Upper lobe of left lung (tissue), 4 donors: ENCODE measurements at regions not wholly inside any gene's neighbourhood (a gene's known extent, or its start where the extent isn't known, plus 50 kb on each side); places are given as distances from the start of the nearest gene placed in this dataset.

ENCODE experiments used
- POLR2AphosphoS5 ChIP-seq, 2 donors: sonication (generic); formaldehyde crosslinking; IDR thresholded peaks; one replicate each; pipeline ENCODE4 v1.5.1; 2017; ENCODE audit warnings: antibody characterized with exemption in 2 of 2
- TF ChIP-seq, protein P1 (sequence below), 6 experiments: fragments of 450-650 bp in 4 of 6; fragments of 200-600 bp in 2 of 6; sonication (generic) in 2 of 6; IDR thresholded peaks; one replicate each; pipeline ENCODE4 v1.5.1; 2016 to 2019; ENCODE audit warnings: antibody characterized with exemption in 6 of 6

DNA sequence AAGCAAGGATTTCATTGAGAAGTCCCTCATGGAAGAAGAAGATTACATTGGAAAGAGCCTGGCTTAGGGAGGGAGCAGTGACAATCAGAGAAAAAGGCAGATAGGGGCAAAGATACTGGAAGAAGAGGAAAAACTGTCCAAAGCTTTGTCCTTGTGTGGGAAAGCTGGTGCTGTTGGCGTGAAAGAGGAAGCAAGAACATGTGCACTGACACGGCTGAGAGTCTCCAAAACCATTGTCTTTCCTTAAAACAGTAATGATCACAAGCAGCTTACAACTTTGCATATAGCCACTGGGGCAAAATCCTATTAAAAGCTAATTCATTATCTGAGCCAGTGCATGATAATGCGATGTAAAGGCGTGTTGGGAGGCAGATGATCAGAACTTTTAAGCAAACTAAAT lies 85.1 kb upstream of the ESR1 start:
- TF ChIP-seq POLR2AphosphoS5 (IDR thresholded peaks at IDR 0.05): no peak
- TF ChIP-seq, protein P1, sequence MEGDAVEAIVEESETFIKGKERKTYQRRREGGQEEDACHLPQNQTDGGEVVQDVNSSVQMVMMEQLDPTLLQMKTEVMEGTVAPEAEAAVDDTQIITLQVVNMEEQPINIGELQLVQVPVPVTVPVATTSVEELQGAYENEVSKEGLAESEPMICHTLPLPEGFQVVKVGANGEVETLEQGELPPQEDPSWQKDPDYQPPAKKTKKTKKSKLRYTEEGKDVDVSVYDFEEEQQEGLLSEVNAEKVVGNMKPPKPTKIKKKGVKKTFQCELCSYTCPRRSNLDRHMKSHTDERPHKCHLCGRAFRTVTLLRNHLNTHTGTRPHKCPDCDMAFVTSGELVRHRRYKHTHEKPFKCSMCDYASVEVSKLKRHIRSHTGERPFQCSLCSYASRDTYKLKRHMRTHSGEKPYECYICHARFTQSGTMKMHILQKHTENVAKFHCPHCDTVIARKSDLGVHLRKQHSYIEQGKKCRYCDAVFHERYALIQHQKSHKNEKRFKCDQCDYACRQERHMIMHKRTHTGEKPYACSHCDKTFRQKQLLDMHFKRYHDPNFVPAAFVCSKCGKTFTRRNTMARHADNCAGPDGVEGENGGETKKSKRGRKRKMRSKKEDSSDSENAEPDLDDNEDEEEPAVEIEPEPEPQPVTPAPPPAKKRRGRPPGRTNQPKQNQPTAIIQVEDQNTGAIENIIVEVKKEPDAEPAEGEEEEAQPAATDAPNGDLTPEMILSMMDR (IDR thresholded peaks at IDR 0.05): no peak
